Keratinocyte (primary cell): ENCODE measurements at regions not wholly inside any gene's neighbourhood (a gene's known extent, or its start where the extent isn't known, plus 50 kb on each side); places are given as distances from the start of the nearest gene placed in this dataset.

Experiments
- DNase-seq: peaks from one replicate; pipeline ENCODE4 v3.0.0-alpha.2; 2011; ENCODE audit warnings: low read depth, missing footprints, low spot score
- FAIRE-seq: peaks from 2 replicates; lab custom pipeline; 2011; peaks lifted over from hg19 to GRCh38; lab: Jason Lieb, UNC
- H2AFZ ChIP-seq: 2 replicates; pipeline ENCODE4 v1.6.0; 2012; ENCODE audit warnings: low read length, control low read depth, inconsistent platforms; ENCODE audit not compliant: control insufficient read depth
- H3K27ac ChIP-seq: 2 replicates; pipeline ENCODE4 v1.5.1; 2011; ENCODE audit warnings: low read length; ENCODE audit not compliant: control insufficient read depth, insufficient read depth
- H3K27me3 ChIP-seq: 3 replicates; pipeline ENCODE4 v1.6.0; 2011; ENCODE audit warnings: low read length; ENCODE audit not compliant: control insufficient read depth, insufficient read depth; ENCODE audit errors: extremely low read depth
- H3K36me3 ChIP-seq, 2 experiments: 2 replicates in 1 of 2; 3 replicates in 1 of 2; pipeline ENCODE4 v1.5.1; 2011; ENCODE audit warnings: low read length in 2 of 2, mild to moderate bottlenecking in 1 of 2; ENCODE audit not compliant: control insufficient read depth in 2 of 2, insufficient read depth in 2 of 2; ENCODE audit errors: extremely low read depth in 1 of 2
- H3K4me1 ChIP-seq: 3 replicates; pipeline ENCODE4 v1.5.1; 2011; ENCODE audit warnings: low read length; ENCODE audit not compliant: control insufficient read depth, insufficient read depth; ENCODE audit errors: extremely low read depth
- H3K4me2 ChIP-seq: 3 replicates; pipeline ENCODE4 v1.6.0; 2011; ENCODE audit warnings: low read depth, low read length; ENCODE audit not compliant: control insufficient read depth, insufficient read depth; ENCODE audit errors: extremely low read depth
- H3K4me3 ChIP-seq, 3 experiments: fragments of 200-600 bp in 1 of 3; sonication (generic) in 1 of 3; 2 replicates in 2 of 3; 3 replicates in 1 of 3; pipeline ENCODE4 v1.5.1; 2011 to 2016; ENCODE audit warnings: low read length in 3 of 3, mild to moderate bottlenecking in 3 of 3, control low read depth in 2 of 3, inconsistent platforms in 1 of 3, low read depth in 1 of 3, mixed read lengths in 1 of 3, mixed run types in 1 of 3, moderate library complexity in 1 of 3; ENCODE audit not compliant: control insufficient read depth in 2 of 3, insufficient read depth in 2 of 3; ENCODE audit errors: extremely low read depth in 1 of 3
- H3K79me2 ChIP-seq: 2 replicates; pipeline ENCODE4 v1.6.0; 2012; ENCODE audit warnings: low read length; ENCODE audit not compliant: control insufficient read depth, insufficient read depth
- H3K9ac ChIP-seq: 3 replicates; pipeline ENCODE4 v1.6.0; 2011; ENCODE audit warnings: low read length; ENCODE audit not compliant: control insufficient read depth, insufficient read depth; ENCODE audit errors: extremely low read depth
- H3K9me1 ChIP-seq: 3 replicates; pipeline ENCODE4 v1.6.0; 2011; ENCODE audit warnings: low read length; ENCODE audit not compliant: control insufficient read depth, insufficient read depth; ENCODE audit errors: extremely low read depth
- H3K9me3 ChIP-seq: 2 replicates; pipeline ENCODE4 v1.5.1; 2012; ENCODE audit warnings: low read depth, low read length; ENCODE audit not compliant: control insufficient read depth
- H4K20me1 ChIP-seq: 3 replicates; pipeline ENCODE4 v1.6.0; 2011; ENCODE audit warnings: low read length; ENCODE audit not compliant: control insufficient read depth, insufficient read depth; ENCODE audit errors: extremely low read depth
- CTCF ChIP-seq, 3 experiments: IDR thresholded peaks in 1 of 3; conservative IDR thresholded peaks in 1 of 3; optimal IDR thresholded peaks in 1 of 3; 2 replicates in 2 of 3; 3 replicates in 1 of 3; pipeline versions ENCODE3 to v1.5.1; 2011; ENCODE audit warnings: low read length in 3 of 3, mild to moderate bottlenecking in 3 of 3, moderate library complexity in 2 of 3, control low read depth in 1 of 3, inconsistent platforms in 1 of 3; ENCODE audit not compliant: insufficient read depth in 2 of 3; ENCODE audit errors: extremely low read depth in 1 of 3
- EZH2 ChIP-seq: IDR thresholded peaks from one replicate; pipeline ENCODE4 v1.6.1; 2012; ENCODE audit warnings: inconsistent platforms, mild to moderate bottlenecking, low read length, moderate library complexity
- dilution Hi-C: fragments of 300-500 bp; cut with MboI; formaldehyde crosslinking; loops from one replicate; pipeline ENCODE4 v1.7.0; 2020; ENCODE audit warnings: low sequenced_read_pairs; ENCODE audit not compliant: extremely low pct_ligation_motif_present

GRCh38 chr1:69497441-69498221 lies 70.1 kb upstream of the LRRC7 start:
- Histone ChIP-seq H2AFZ (no peak overlapping the region), H3K36me3 (no peaks in the 10 kb centered on the region), H3K79me2 (no peaks in the 10 kb centered on the region), H3K9me3 (no peaks in the 10 kb centered on the region), H3K27ac (no peak overlapping the region), H3K4me1 (peaks cover 22% of the 10 kb centered on the region), H4K20me1 (no peaks in the 10 kb centered on the region), H3K27me3 (no peaks in the 10 kb centered on the region), H3K4me3 (no peak overlapping the region), H3K4me2 (no peak overlapping the region), H3K9ac (no peak overlapping the region), H3K9me1 (no peaks in the 10 kb centered on the region)
- FAIRE-seq (no peak), DNase-seq (no peak)
- dilution Hi-C loops = no loop called here
- TF ChIP-seq EZH2 (no peak), CTCF (optimal IDR thresholded peaks at IDR 0.05 in 1 of 3, IDR thresholded peaks at IDR 0.05 in 1 of 3, conservative IDR thresholded peaks at IDR 0.05 in 1 of 3; ENCODE audit: extremely low read depth in 1 of 3, insufficient read depth in 2 of 3, low read length in 3 of 3) (no peak)

GRCh38 chr1:69498711-69499110 lies 69.0 kb upstream of the LRRC7 start:
- FAIRE-seq (no peak), DNase-seq (no peak)
- no peaks in the 10 kb centered on the region for H3K9me3 ChIP-seq
- no peaks in the 10 kb centered on the region for H3K36me3 ChIP-seq
- no peak overlapping the region for H3K4me2 ChIP-seq
- peaks cover 12% of the 10 kb centered on the region for H3K4me1 ChIP-seq
- H3K27ac ChIP-seq = no peak overlapping the region
- no peak overlapping the region for H3K4me3 ChIP-seq
- H3K79me2 ChIP-seq = no peaks in the 10 kb centered on the region
- dilution Hi-C loops = no loop called here
- no peaks in the 10 kb centered on the region for H4K20me1 ChIP-seq
- H3K27me3 ChIP-seq = no peaks in the 10 kb centered on the region
- no peak overlapping the region for H2AFZ ChIP-seq
- H3K9ac ChIP-seq = no peak overlapping the region
- no peaks in the 10 kb centered on the region for H3K9me1 ChIP-seq
- TF ChIP-seq EZH2 (no peak), CTCF (optimal IDR thresholded peaks at IDR 0.05 in 1 of 3, IDR thresholded peaks at IDR 0.05 in 1 of 3, conservative IDR thresholded peaks at IDR 0.05 in 1 of 3; ENCODE audit: extremely low read depth in 1 of 3, insufficient read depth in 2 of 3, low read length in 3 of 3) (no peak)
